BLaER1 (cell line): ENCODE measurements at regions not wholly inside any gene's neighbourhood (a gene's known extent, or its start where the extent isn't known, plus 50 kb on each side); places are given as distances from the start of the nearest gene placed in this dataset.
A peak's percentile ranks its signal among the peaks of the same experiment; 100 is the strongest.

ENCODE experiments used
- H3K27ac ChIP-seq: shearing (Covaris generic); formaldehyde crosslinking; 2 replicates; pipeline ENCODE4 v1.8.1; 2022
- H3K27me3 ChIP-seq: shearing (Covaris generic); formaldehyde crosslinking; 2 replicates; pipeline ENCODE4 v1.8.1; 2022
- H3K36me3 ChIP-seq: shearing (Covaris generic); formaldehyde crosslinking; 2 replicates; pipeline ENCODE4 v1.8.1; 2022
- H3K4me1 ChIP-seq: shearing (Covaris generic); formaldehyde crosslinking; 2 replicates; pipeline ENCODE4 v1.8.1; 2022
- H3K4me2 ChIP-seq: shearing (Covaris generic); formaldehyde crosslinking; 2 replicates; pipeline ENCODE4 v1.8.1; 2022
- H3K4me3 ChIP-seq: shearing (Covaris generic); formaldehyde crosslinking; 2 replicates; pipeline ENCODE4 v1.8.1; 2022
- H3K9ac ChIP-seq: shearing (Covaris generic); formaldehyde crosslinking; 2 replicates; pipeline ENCODE4 v1.8.1; 2022
- H3K9me3 ChIP-seq: shearing (Covaris generic); formaldehyde crosslinking; 2 replicates; pipeline ENCODE4 v1.8.1; 2022
- H4K20me1 ChIP-seq: shearing (Covaris generic); formaldehyde crosslinking; 2 replicates; pipeline ENCODE4 v1.8.1; 2022
- Cebpa-rat ChIP-seq: shearing (Covaris generic); IDR thresholded peaks from 2 replicates; pipeline ENCODE4 v1.8.1; 2022

DNA sequence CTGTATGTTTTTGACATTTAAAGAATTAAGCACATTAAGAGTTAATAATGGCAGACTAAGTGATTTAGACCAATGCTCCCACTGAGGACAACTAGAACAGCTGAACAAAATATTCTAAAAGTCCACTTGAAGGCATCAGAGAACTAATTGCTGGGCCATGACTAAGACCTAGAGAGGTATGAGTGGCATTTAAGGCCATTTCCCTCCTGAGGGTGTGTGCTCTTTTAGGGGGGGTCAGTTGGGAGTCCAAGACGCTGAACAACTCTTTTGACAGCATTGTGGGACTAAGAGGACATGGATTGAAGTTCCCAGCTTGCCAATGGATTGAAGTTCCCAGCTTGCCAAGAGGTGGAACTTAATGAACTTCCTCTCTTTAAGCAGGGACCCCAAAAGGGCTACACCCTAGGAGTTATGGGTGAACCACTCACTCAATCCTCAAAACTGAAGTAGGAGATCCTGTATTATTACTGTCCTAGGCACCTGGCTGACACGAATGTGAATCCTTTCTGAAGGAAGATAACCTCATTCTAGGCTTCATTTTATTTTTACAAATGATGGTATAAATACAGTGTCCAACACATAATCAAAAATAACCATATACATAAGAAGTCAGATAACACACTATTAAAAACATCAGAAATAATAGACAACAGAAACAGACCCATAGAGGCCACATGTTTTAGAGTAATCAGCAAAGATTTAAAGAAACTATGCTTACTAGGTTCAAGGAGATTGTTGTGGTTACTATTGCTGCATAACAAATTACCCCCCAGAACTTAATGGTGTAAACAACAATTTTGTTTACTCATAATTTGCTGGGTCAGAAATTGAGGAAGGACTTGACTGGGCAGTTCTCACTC, 175.1 kb downstream of the VEGFA start:
- Histone ChIP-seq H3K27ac (no peak overlapping the region), H3K36me3 (no peaks in the 10 kb centered on the region), H4K20me1 (no peaks in the 10 kb centered on the region), H3K9me3 (peaks cover 22% of the 10 kb centered on the region), H3K9ac (no peak overlapping the region), H3K4me3 (no peak overlapping the region), H3K4me2 (no peak overlapping the region), H3K4me1 (peaks cover 6% of the 10 kb centered on the region; the same call in 1 of the 2 replicates), H3K27me3 (no peaks in the 10 kb centered on the region)
- no peak for TF ChIP-seq Cebpa-rat

DNA sequence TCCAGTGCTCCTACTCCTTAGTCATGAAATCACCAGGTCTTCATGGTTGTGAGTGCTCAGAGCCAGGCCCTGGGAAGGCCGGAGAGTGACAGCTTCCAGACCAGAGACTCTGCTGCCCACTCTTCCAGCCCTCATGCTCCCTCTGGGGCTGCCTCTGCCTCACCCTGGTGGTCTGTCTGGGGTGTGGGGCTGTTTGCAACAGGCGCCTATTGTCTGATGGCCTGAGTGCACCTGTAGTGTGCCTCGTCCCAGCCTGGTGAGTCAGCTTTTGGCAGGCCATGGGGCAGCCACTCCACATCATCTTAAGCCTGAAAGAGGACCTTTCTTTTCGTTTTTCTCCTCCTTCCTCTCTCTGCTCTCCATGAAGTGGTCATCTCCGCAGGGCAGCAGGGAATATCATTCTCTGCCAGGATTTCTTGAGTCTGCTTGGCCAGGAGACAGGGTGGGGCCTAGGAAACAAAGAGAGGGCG, 173.8 kb downstream of the VEGFA start:
- Histone ChIP-seq H3K27me3 (no peaks in the 10 kb centered on the region), H3K4me2 (no peak overlapping the region), H3K4me1 (peaks cover 14% of the 10 kb centered on the region), H3K9ac (no peak overlapping the region), H3K36me3 (no peaks in the 10 kb centered on the region), H3K9me3 (peaks cover 22% of the 10 kb centered on the region), H3K27ac (no peak overlapping the region), H3K4me3 (no peak overlapping the region), H4K20me1 (no peaks in the 10 kb centered on the region)
- no peak for TF ChIP-seq Cebpa-rat

DNA sequence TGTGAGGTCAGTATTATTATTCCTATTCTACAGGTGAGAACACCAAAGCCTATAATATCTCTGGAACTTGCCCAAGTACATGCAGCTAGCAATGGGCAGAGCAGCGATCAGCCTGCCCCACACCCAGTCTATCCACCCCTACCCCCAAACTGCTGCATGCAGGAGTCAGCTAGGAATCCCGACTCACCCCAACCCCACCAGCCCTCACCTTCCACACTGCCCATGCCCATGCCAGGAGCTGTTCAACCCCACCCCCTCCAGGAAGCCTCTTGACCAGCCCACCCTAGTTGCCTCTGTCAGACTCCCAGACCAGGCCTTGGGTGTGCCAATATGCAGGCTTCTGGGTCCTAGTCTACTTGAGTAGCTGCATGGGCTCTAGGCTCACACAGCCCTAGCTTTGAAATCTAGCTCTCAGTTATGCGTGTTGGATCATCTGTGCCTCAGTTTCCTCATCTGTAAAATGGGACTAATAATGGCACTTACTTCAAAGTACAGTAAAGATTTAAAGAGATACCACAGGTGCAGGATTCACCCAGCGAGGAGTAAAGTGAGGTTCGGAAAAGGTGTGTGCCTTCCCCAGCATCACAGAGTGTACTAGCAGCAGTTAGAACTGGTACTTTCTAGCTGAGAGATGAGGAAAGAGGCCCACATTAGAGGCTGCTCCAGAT, 173.2 kb downstream of the VEGFA start:
- Histone ChIP-seq H3K4me1 (peaks cover 14% of the 10 kb centered on the region), H3K27me3 (no peaks in the 10 kb centered on the region), H3K27ac (no peak overlapping the region), H4K20me1 (no peaks in the 10 kb centered on the region), H3K36me3 (no peaks in the 10 kb centered on the region), H3K4me2 (no peak overlapping the region), H3K9me3 (peaks cover 22% of the 10 kb centered on the region), H3K4me3 (no peak overlapping the region), H3K9ac (no peak overlapping the region)
- TF ChIP-seq Cebpa-rat = no peak

DNA sequence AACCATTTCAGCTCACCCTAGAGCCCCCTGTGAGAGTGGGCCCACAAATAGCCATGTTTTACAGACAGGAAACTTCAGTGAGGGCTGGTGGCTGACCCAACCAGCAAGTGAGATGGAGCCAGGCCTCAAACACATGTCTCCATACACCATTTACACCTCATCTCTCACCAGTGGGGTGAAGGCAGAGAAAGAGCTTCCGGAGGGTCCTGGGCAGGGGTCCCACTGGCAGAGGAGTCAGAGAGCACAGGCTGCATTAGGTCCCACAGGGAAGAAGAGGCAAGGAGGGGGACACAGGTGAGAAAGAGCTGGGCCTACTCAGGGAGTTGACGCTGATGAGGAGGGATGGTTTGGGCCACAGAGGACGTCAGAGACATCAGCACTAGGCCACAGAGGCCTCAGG, 172.6 kb downstream of the VEGFA start:
- Histone ChIP-seq H3K4me3 (no peak overlapping the region), H3K9ac (no peak overlapping the region), H3K9me3 (peaks cover 22% of the 10 kb centered on the region), H3K4me1 (peaks cover 14% of the 10 kb centered on the region), H3K27ac (no peak overlapping the region), H3K27me3 (no peaks in the 10 kb centered on the region), H3K36me3 (no peaks in the 10 kb centered on the region), H3K4me2 (no peak overlapping the region), H4K20me1 (no peaks in the 10 kb centered on the region)
- no peak for TF ChIP-seq Cebpa-rat

DNA sequence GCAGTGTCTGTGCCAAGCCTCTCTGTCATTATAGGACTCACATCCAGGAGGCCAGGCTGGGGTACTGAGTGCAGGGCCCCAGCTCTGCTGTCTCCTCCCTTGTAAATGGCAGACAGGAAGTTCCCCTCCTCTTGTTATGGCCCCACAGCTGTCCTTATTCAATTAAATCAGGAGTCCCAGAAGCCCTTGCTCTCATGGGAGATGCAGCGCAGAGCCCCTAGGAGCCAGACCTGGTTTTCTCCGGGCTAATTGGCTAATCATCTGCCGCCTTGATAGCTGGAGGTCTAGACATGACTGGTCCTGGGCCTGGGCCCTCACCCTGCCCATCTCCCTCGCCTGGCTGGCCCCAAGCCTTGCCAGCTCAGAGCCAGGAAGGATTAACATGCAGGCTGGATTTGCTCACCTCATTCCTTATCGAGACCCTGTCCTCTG, 172.0 kb downstream of the VEGFA start:
- peaks cover 22% of the 10 kb centered on the region for H3K9me3 ChIP-seq
- no peaks in the 10 kb centered on the region for H3K27me3 ChIP-seq
- no peak overlapping the region for H3K9ac ChIP-seq
- TF ChIP-seq Cebpa-rat = no peak
- no peak overlapping the region for H3K27ac ChIP-seq
- no peak overlapping the region for H3K4me3 ChIP-seq
- H3K4me1 ChIP-seq = peaks cover 14% of the 10 kb centered on the region
- no peaks in the 10 kb centered on the region for H3K36me3 ChIP-seq
- H4K20me1 ChIP-seq = no peaks in the 10 kb centered on the region
- no peak overlapping the region for H3K4me2 ChIP-seq

DNA sequence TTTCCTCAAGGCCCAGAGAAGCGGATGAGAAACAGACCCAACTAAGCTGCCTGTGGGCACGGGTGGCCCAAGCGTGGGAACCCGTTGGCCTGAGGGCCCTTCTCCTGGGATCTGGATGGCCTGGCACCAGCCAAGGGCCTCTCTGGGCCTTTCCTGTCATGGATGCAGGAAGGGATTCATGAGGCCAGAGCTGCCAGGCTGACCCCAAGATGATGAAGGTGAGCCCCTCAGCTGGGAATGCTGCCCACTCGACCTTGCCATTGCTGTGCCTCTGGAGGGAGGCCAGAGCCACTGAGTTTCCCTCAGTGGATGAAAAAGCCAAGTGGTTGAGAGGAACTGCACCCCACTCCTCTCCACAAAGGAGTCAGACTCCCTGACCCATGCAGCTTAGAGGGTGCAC, 171.2 kb downstream of the VEGFA start:
- H3K27me3 ChIP-seq = no peaks in the 10 kb centered on the region

DNA sequence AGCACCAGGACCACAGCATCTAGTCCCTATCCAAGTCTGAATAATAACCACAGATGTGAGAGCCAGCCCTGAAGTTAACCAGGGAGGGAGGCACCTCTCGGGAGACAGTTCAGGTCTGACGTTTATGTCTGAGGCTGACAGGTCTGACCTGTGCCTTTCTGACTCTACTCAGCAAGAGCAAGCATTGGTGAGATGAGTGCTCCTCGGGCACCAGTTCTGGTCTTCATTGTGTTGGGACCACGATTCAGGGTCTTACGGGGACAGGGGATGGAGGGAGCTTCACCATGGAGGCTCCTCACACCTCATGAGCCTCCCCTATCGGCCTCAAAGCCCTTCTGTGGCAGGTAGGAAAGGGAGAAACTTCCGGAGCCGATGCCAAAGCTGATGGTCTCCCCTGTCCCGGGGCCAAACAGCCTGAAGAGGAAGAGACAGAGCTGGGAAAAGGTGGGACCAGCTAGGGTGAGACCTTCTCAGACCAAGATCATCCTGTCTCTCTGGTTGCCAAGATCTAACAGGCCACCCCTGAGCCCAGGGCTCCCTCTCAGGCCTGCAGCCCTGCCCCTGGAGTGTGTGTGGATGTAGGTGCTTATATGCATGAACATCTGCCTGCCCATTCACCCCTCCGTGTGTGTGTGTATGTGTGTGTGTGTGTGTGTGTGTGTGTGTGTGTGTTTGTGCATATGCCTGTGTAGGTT, 170.5 kb downstream of the VEGFA start:
- H3K36me3 ChIP-seq = no peaks in the 10 kb centered on the region
- no peak overlapping the region for H3K4me2 ChIP-seq
- H3K9me3 ChIP-seq = peaks cover 9% of the 10 kb centered on the region
- H3K9ac ChIP-seq = no peak overlapping the region
- H3K4me1 ChIP-seq = peaks cover 14% of the 10 kb centered on the region
- H3K4me3 ChIP-seq = no peak overlapping the region
- no peaks in the 10 kb centered on the region for H3K27me3 ChIP-seq
- no peaks in the 10 kb centered on the region for H4K20me1 ChIP-seq
- no peak overlapping the region for H3K27ac ChIP-seq
- TF ChIP-seq Cebpa-rat = no peak

More for the DNA sequence above, 171.2 kb downstream of the VEGFA start:
- no peak overlapping the region for H3K4me2 ChIP-seq
- peaks cover 15% of the 10 kb centered on the region for H3K9me3 ChIP-seq
- H3K4me3 ChIP-seq = no peak overlapping the region
- no peak for TF ChIP-seq Cebpa-rat
- no peak overlapping the region for H3K27ac ChIP-seq
- H3K36me3 ChIP-seq = no peaks in the 10 kb centered on the region
- no peaks in the 10 kb centered on the region for H4K20me1 ChIP-seq
- peaks cover 14% of the 10 kb centered on the region for H3K4me1 ChIP-seq
- H3K9ac ChIP-seq = no peak overlapping the region

DNA sequence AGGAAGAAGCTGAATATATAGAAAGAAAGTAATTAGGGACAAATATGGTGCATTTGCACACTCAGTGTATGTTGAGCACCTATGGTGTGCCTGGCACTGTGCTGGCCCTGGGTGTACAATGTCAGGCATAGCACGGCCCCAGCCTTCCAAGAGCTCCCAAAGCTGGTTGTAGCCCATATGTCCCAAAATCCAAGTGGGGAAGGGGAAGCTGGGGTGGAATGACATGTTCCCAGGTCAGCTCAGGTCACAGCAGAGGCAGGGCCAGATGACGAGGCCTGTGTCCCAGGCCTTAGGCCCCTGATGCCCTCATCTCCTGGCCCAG, 170.0 kb downstream of the VEGFA start:
- no peak for TF ChIP-seq Cebpa-rat
- peaks cover 3% of the 10 kb centered on the region for H3K9me3 ChIP-seq
- H4K20me1 ChIP-seq = no peaks in the 10 kb centered on the region
- no peaks in the 10 kb centered on the region for H3K36me3 ChIP-seq
- H3K4me1 ChIP-seq = peaks cover 14% of the 10 kb centered on the region
- no peaks in the 10 kb centered on the region for H3K27me3 ChIP-seq
- no peak overlapping the region for H3K4me3 ChIP-seq
- no peak overlapping the region for H3K27ac ChIP-seq
- peak overlapping the region; percentile 30; the same call in 1 of the 2 replicates for H3K4me2 ChIP-seq
- no peak overlapping the region for H3K9ac ChIP-seq

DNA sequence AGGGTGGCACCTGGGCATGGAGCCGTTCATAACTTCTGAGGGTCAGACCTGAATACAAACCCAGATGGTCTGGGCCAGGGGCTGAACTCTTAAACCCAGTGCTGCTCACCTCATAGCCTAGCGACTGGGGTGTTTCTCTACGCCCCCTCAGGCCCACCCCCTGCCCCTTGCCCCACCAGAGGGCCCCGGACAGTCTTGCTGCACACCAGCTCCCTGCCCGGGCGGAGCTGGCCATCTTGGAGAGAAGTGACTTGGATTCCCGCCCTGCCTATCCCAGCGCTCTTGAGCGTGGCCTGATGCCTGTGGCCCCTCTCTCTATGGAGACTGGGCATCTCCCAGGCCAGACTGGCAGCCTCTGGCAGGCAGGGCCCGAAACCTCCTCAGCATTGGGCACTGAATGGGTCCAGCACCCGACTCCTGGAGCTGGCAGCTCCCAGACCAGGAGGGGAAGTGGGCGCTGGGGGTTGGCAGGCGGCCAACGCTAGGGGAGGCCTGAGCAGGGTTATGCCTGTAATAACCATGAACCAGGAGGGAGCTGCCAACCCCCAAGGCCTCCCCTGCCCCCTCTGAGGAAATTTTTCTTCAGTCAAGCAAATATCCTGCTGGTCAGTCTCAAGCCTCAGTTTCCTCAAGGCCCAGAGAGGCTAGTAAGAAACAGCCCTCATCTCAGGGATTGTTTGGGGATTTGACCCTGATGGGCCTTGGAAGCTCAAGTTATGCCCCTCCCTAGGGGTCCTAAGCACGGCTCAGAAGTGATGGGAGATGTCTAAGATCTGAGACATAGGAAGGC, 169.5 kb downstream of the VEGFA start:
- Histone ChIP-seq H3K27me3 (no peaks in the 10 kb centered on the region), H3K4me3 (no peak overlapping the region), H3K9me3 (no peaks in the 10 kb centered on the region), H3K4me1 (peaks cover 14% of the 10 kb centered on the region), H3K27ac (no peak overlapping the region), H4K20me1 (no peaks in the 10 kb centered on the region), H3K36me3 (no peaks in the 10 kb centered on the region), H3K9ac (no peak overlapping the region), H3K4me2 (peak overlapping the region; percentile 30)
- TF ChIP-seq Cebpa-rat = no peak
